NCI-H1048 (cell line): ENCODE measurements at regions not wholly inside any gene's neighbourhood (a gene's known extent, or its start where the extent isn't known, plus 50 kb on each side); places are given as distances from the start of the nearest gene placed in this dataset.
A peak's percentile ranks its signal among the peaks of the same experiment; 100 is the strongest.
"Not testable (repeated sequence)": the region's sequence is repeated elsewhere in the genome, so short reads cannot be mapped to it uniquely, and the experiment has no call there.

Experiments
- DNase-seq: peaks from one replicate; lab custom pipeline; 2025; lab: John Stamatoyannopoulos, UW

GRCh38 chr5:123710031-123710430, 198.1 kb downstream of the CSNK1G3 start:
- DNase-seq, result no peak

- DNase-seq, result no peak
Measured at GRCh38 chr5:123709422-123709821, 197.4 kb downstream of the CSNK1G3 start.

GRCh38 chr5:123708074-123708806, 196.3 kb downstream of the CSNK1G3 start:
- DNase-seq, result no peak

GRCh38 chr5:123706531-123706930, 194.6 kb downstream of the CSNK1G3 start:
- DNase-seq, result no peak

GRCh38 chr5:123705741-123706140, 193.8 kb downstream of the CSNK1G3 start:
- DNase-seq, result no peak

GRCh38 chr5:123701511-123702200, 189.7 kb downstream of the CSNK1G3 start:
- no peak for DNase-seq

- no peak for DNase-seq
Measured at GRCh38 chr5:123700624-123701287, 188.8 kb downstream of the CSNK1G3 start.

GRCh38 chr5:123699571-123699970, 187.6 kb downstream of the CSNK1G3 start:
- DNase-seq, result no peak

GRCh38 chr5:123698937-123699336, 187.0 kb downstream of the CSNK1G3 start:
- not testable (repeated sequence) for DNase-seq

- no peak for DNase-seq
Measured at GRCh38 chr5:123696921-123697341, 185.0 kb downstream of the CSNK1G3 start.

- no peak for DNase-seq
Measured at GRCh38 chr5:123690821-123691220, 178.8 kb downstream of the CSNK1G3 start.

GRCh38 chr5:123681061-123681460, 169.1 kb downstream of the CSNK1G3 start:
- DNase-seq, result no peak

- DNase-seq, result no peak
Measured at GRCh38 chr5:123673107-123673506, 161.1 kb downstream of the CSNK1G3 start.

- no peak for DNase-seq
Measured at GRCh38 chr5:123671711-123672456, 159.9 kb downstream of the CSNK1G3 start.

GRCh38 chr5:123671042-123671441, 159.1 kb downstream of the CSNK1G3 start:
- peak; percentile 68 for DNase-seq
